HepG2 (cell line): ENCODE measurements at regions not wholly inside any gene's neighbourhood (a gene's known extent, or its start where the extent isn't known, plus 50 kb on each side); places are given as distances from the start of the nearest gene placed in this dataset.
A peak's percentile ranks its signal among the peaks of the same experiment; 100 is the strongest.

Source experiments
- ATAC-seq: fragments of 200-7000 bp; cut with Tn5 transposase; 3 replicates; pipeline ENCODE4 v1.9.1; 2020; ENCODE audit warnings: mild to moderate bottlenecking, moderate library complexity
- BruUV-seq: library from RNA; stranded (reverse); fragments of 400-500 nt; replicated peaks from 2 replicates; lab custom pipeline; 2021; lab: Mats Ljungman, UMichigan
- CTCF ChIA-PET: fragments of 300-600 bp; formaldehyde crosslinking; extraction: SDS; loops from one replicate; lab custom pipeline; 2021; ENCODE audit warnings: low total read pairs, inconsistent platforms, low intra/inter-chr PET ratio; lab: Yijun Ruan, JAX
- POLR2A ChIA-PET: fragments of 350-600 bp; sonication (Branson Sonifier 250); formaldehyde crosslinking; loops from one replicate; lab custom pipeline; 2020; ENCODE audit warnings: antibody characterized with exemption, inconsistent platforms; lab: Yijun Ruan, JAX
- DNase-seq: peaks from one replicate; pipeline ENCODE4 v3.0.0-alpha.2; 2015; ENCODE audit warnings: low spot score
- FAIRE-seq: peaks from 3 replicates; lab custom pipeline; 2011; peaks lifted over from hg19 to GRCh38; lab: Jason Lieb, UNC
- H2AFZ ChIP-seq: one replicate; pipeline ENCODE4 v1.6.1; 2011; ENCODE audit warnings: low read length, inconsistent platforms
- H3K27ac ChIP-seq: fragments of 300-600 bp; 3 replicates; pipeline ENCODE4 v1.8.0; 2011; ENCODE audit warnings: mixed run types, mild to moderate bottlenecking, mixed read lengths, low read length, inconsistent platforms; ENCODE audit not compliant: insufficient read depth; ENCODE audit errors: extremely low read length
- H3K27me3 ChIP-seq, 2 experiments: fragments of 200-600 bp in 1 of 2; 2 replicates in 1 of 2; 3 replicates in 1 of 2; pipeline versions ENCODE4 v1.6.0 to v1.8.0; 2011; ENCODE audit warnings: low read length in 2 of 2, mild to moderate bottlenecking in 2 of 2, moderate library complexity in 2 of 2, inconsistent platforms in 1 of 2; ENCODE audit not compliant: insufficient read depth in 2 of 2, control insufficient read depth in 1 of 2
- H3K36me3 ChIP-seq, 2 experiments: fragments of 200-600 bp in 1 of 2; replicated peaks in 1 of 2; 2 replicates in 1 of 2; 3 replicates in 1 of 2; pipeline versions ENCODE4 v1.5.1 to v1.8.0; 2011; ENCODE audit warnings: low read length in 2 of 2, inconsistent platforms in 1 of 2; ENCODE audit not compliant: insufficient read depth in 2 of 2, control insufficient read depth in 1 of 2
- H3K4me1 ChIP-seq: 2 replicates; pipeline ENCODE4 v1.5.1; 2012; ENCODE audit warnings: low read length, inconsistent platforms; ENCODE audit not compliant: insufficient read depth
- H3K4me2 ChIP-seq: 2 replicates; pipeline ENCODE4 v1.6.0; 2011; ENCODE audit warnings: low read depth, low read length, inconsistent platforms
- H3K4me3 ChIP-seq, 3 experiments: fragments of 200-600 bp in 1 of 3; sonication (generic), shearing (Covaris generic) in 1 of 3; replicated peaks in 1 of 3; 2 replicates each; pipeline ENCODE4 v1.5.1; 2011 to 2016; ENCODE audit warnings: low read length in 3 of 3, inconsistent platforms in 2 of 3, low read depth in 2 of 3, mild to moderate bottlenecking in 2 of 3, control low read depth in 1 of 3, mixed read lengths in 1 of 3; ENCODE audit not compliant: insufficient read depth in 1 of 3
- H3K79me2 ChIP-seq: one replicate; pipeline ENCODE4 v1.6.1; 2011; ENCODE audit warnings: low read length, inconsistent platforms; ENCODE audit not compliant: insufficient read depth
- H3K9ac ChIP-seq: 2 replicates; pipeline ENCODE4 v1.6.0; 2011; ENCODE audit warnings: mild to moderate bottlenecking, low read depth, low read length, inconsistent platforms; ENCODE audit not compliant: insufficient read depth
- H3K9me3 ChIP-seq: 2 replicates; pipeline ENCODE4 v1.5.1; 2012; ENCODE audit warnings: mild to moderate bottlenecking, low read length
- H4K20me1 ChIP-seq: 2 replicates; pipeline ENCODE4 v1.6.0; 2011; ENCODE audit warnings: inconsistent platforms, mild to moderate bottlenecking, low read length, moderate library complexity; ENCODE audit not compliant: insufficient read depth
- KLF15 ChIP-seq: sonication (generic); formaldehyde crosslinking; IDR thresholded peaks from 2 replicates; pipeline ENCODE4 v1.8.1; 2023; ENCODE audit warnings: borderline replicate concordance, mild to moderate bottlenecking, inconsistent platforms, missing genetic modification reagents, mixed read lengths
- NFATC3 ChIP-seq: sonication (generic); formaldehyde crosslinking; IDR thresholded peaks from 2 replicates; pipeline ENCODE4 v1.5.1; 2020; ENCODE audit warnings: mild to moderate bottlenecking, missing genetic modification reagents
- REST ChIP-seq, 2 experiments: IDR thresholded peaks; 2 replicates each; pipeline ENCODE4 v1.6.1; 2011 to 2012; ENCODE audit warnings: low read length in 2 of 2, borderline replicate concordance in 1 of 2, low read depth in 1 of 2, mild to moderate bottlenecking in 1 of 2, moderate library complexity in 1 of 2
- RNF219 ChIP-seq: sonication (generic); formaldehyde crosslinking; IDR thresholded peaks from 2 replicates; pipeline ENCODE4 v1.5.0; 2020; ENCODE audit warnings: mild to moderate bottlenecking, missing genetic modification reagents
- WGBS: methylation state at CpG from one replicate; pipeline ENCODE4 v1.1.6; 2017; ENCODE audit warnings: low lambda C conversion rate; 5-methylcytosine and 5-hydroxymethylcytosine counted together
- in situ Hi-C: cut with HindIII; loops from 2 replicates; pipeline ENCODE4 v1.10.0; 2017; ENCODE audit warnings: low pct_unique_long_range_greater_than_20kb; ENCODE audit not compliant: extremely low pct_ligation_motif_present
- intact Hi-C: fragments of 100-400 bp; cut with micrococcal nuclease; formaldehyde crosslinking; loops from one replicate; pipeline ENCODE4 v1.10.0; 2022; ENCODE audit not compliant: unreplicated experiment
- TF ChIP-seq, protein P1 (sequence below): sonication (generic); formaldehyde crosslinking; IDR thresholded peaks from 2 replicates; pipeline ENCODE4 v1.4.0; 2020; ENCODE audit warnings: missing genetic modification reagents

GRCh38 chr3:59185591-59186369, 136.0 kb upstream of the CFAP20DC start:
- H3K4me1 ChIP-seq = peaks cover 10% of the 10 kb centered on the region; the same call in 1 of the 2 replicates
- H3K27me3 ChIP-seq = no peaks in the 10 kb centered on the region
- H3K36me3 ChIP-seq = no peaks in the 10 kb centered on the region
- ATAC-seq (no peak), DNase-seq (no peak), FAIRE-seq (no peak)
- no peak overlapping the region for H3K9ac ChIP-seq
- no TSS peak for BruUV-seq
- 4% methylated on average over 3 of the region's 3 CpGs for WGBS
- no peaks in the 10 kb centered on the region for H4K20me1 ChIP-seq
- POLR2A ChIA-PET = no interaction called here
- TF ChIP-seq KLF15 (CRISPR knock-in tag) (no peak), REST (IDR thresholded peaks at IDR 0.05; ENCODE audit: borderline replicate concordance in 1 of 2, low read depth in 1 of 2, low read length in 2 of 2) (peak in 1 of 2 experiments; percentile 74; a peak in 2 of 4 replicates)
- H3K4me3 ChIP-seq = no peak overlapping the region
- CTCF ChIA-PET = no interaction called here
- no peaks in the 10 kb centered on the region for H3K79me2 ChIP-seq
- in situ Hi-C loops = no loop called here
- intact Hi-C loops = no loop called here
- H3K9me3 ChIP-seq = no peaks in the 10 kb centered on the region
- no peak overlapping the region for H3K27ac ChIP-seq
- H3K4me2 ChIP-seq = no peak overlapping the region
- no peak overlapping the region for H2AFZ ChIP-seq

DNA sequence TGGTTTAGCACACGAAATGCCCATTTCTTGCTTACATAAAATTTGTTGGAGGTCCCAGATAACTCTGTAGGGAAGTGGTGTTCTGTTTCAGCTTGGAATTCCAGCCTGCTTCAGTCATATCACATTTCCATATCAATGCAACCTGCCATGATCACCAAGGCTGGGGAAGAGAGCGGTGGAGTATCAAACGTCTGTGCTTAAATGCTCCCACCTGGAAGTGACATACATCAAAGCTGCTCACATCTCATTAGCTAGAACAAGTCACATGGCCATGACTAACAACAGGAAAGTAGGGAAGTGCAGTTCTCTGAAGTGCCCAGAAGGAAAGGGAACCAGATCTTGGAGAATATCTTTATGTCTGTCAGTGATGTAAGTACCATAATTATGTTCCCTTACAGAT, 130.2 kb upstream of the CFAP20DC start:
- intact Hi-C loops (no loop called here), in situ Hi-C loops (no loop called here)
- POLR2A ChIA-PET = no interaction called here
- Histone ChIP-seq H3K4me3 (no peak overlapping the region), H3K27ac (no peak overlapping the region), H3K9me3 (no peaks in the 10 kb centered on the region), H3K27me3 (no peaks in the 10 kb centered on the region), H3K9ac (no peak overlapping the region), H3K4me1 (no peaks in the 10 kb centered on the region), H3K4me2 (no peak overlapping the region), H2AFZ (no peak overlapping the region), H3K79me2 (no peaks in the 10 kb centered on the region), H3K36me3 (no peaks in the 10 kb centered on the region), H4K20me1 (no peaks in the 10 kb centered on the region)
- 27% methylated on average over 3 of the region's 3 CpGs for WGBS
- CTCF ChIA-PET = no interaction called here
- FAIRE-seq (no peak), ATAC-seq (no peak), DNase-seq (no peak)
- BruUV-seq = no TSS peak
- TF ChIP-seq NFATC3 (CRISPR knock-in tag) = no peak
- TF ChIP-seq RNF219 (CRISPR knock-in tag) = no peak
- TF ChIP-seq, protein P1, sequence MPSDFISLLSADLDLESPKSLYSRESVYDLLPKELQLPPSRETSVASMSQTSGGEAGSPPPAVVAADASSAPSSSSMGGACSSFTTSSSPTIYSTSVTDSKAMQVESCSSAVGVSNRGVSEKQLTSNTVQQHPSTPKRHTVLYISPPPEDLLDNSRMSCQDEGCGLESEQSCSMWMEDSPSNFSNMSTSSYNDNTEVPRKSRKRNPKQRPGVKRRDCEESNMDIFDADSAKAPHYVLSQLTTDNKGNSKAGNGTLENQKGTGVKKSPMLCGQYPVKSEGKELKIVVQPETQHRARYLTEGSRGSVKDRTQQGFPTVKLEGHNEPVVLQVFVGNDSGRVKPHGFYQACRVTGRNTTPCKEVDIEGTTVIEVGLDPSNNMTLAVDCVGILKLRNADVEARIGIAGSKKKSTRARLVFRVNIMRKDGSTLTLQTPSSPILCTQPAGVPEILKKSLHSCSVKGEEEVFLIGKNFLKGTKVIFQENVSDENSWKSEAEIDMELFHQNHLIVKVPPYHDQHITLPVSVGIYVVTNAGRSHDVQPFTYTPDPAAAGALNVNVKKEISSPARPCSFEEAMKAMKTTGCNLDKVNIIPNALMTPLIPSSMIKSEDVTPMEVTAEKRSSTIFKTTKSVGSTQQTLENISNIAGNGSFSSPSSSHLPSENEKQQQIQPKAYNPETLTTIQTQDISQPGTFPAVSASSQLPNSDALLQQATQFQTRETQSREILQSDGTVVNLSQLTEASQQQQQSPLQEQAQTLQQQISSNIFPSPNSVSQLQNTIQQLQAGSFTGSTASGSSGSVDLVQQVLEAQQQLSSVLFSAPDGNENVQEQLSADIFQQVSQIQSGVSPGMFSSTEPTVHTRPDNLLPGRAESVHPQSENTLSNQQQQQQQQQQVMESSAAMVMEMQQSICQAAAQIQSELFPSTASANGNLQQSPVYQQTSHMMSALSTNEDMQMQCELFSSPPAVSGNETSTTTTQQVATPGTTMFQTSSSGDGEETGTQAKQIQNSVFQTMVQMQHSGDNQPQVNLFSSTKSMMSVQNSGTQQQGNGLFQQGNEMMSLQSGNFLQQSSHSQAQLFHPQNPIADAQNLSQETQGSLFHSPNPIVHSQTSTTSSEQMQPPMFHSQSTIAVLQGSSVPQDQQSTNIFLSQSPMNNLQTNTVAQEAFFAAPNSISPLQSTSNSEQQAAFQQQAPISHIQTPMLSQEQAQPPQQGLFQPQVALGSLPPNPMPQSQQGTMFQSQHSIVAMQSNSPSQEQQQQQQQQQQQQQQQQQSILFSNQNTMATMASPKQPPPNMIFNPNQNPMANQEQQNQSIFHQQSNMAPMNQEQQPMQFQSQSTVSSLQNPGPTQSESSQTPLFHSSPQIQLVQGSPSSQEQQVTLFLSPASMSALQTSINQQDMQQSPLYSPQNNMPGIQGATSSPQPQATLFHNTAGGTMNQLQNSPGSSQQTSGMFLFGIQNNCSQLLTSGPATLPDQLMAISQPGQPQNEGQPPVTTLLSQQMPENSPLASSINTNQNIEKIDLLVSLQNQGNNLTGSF (CRISPR knock-in tag) = no peak
